ENCODE measurements at regions not wholly inside any gene's neighbourhood (a gene's known extent, or its start where the extent isn't known, plus 50 kb on each side); places are given as distances from the start of the nearest gene placed in this dataset.

GRCh38 chr20:40612837-40613236 lies 76.2 kb downstream of the MAFB start:
- no peak for TF ChIP-seq EZH2 (IDR thresholded peaks at IDR 0.05; ENCODE audit: low read depth)
- TF ChIP-seq CTCF (conservative IDR thresholded peaks at IDR 0.05) = no peak
